ENCODE measurements at regions not wholly inside any gene's neighbourhood (a gene's known extent, or its start where the extent isn't known, plus 50 kb on each side); places are given as distances from the start of the nearest gene placed in this dataset.
"Not testable (repeated sequence)": the region's sequence is repeated elsewhere in the genome, so short reads cannot be mapped to it uniquely, and the experiment has no call there.

GRCh38 chr7:14092331-14092730 lies 102.9 kb upstream of the ETV1 start:
- no peak for TF ChIP-seq CTCF (IDR thresholded peaks at IDR 0.05; ENCODE audit: low read depth, low read length)
- no peak for DNase-seq (ENCODE audit: low read depth in 2 of 2)
- H3K4me3 ChIP-seq (replicated peaks in 1 of 2; ENCODE audit: low read depth in 2 of 2, low read length in 2 of 2), result no peak overlapping the region

- peak in 1 of 2 donors; percentile 7 for DNase-seq (ENCODE audit: low read depth in 2 of 2)
- no peak overlapping the region for H3K4me3 ChIP-seq (replicated peaks in 1 of 2; ENCODE audit: low read depth in 2 of 2, low read length in 2 of 2)
- no peak for TF ChIP-seq CTCF (IDR thresholded peaks at IDR 0.05; ENCODE audit: low read depth, low read length)
These were observed 96.4 kb upstream of the ETV1 start for GRCh38 chr7:14085901-14086300.

GRCh38 chr7:14083761-14084160 lies 94.3 kb upstream of the ETV1 start:
- DNase-seq (ENCODE audit: low read depth in 2 of 2), result no peak
- no peak for TF ChIP-seq CTCF (IDR thresholded peaks at IDR 0.05; ENCODE audit: low read depth, low read length)

GRCh38 chr7:14073988-14074387 lies 84.5 kb upstream of the ETV1 start:
- no peak for TF ChIP-seq CTCF (IDR thresholded peaks at IDR 0.05; ENCODE audit: low read depth, low read length)
- peak in 1 of 2 donors; percentile 12 for DNase-seq (ENCODE audit: low read depth in 2 of 2)
- no peak overlapping the region for H3K4me3 ChIP-seq (replicated peaks in 1 of 2; ENCODE audit: low read depth in 2 of 2, low read length in 2 of 2)

More at GRCh38 chr7:14083761-14084160, 94.3 kb upstream of the ETV1 start:
- H3K4me3 ChIP-seq (replicated peaks in 1 of 2; ENCODE audit: low read depth in 2 of 2, low read length in 2 of 2), result no peak overlapping the region

GRCh38 chr7:14073543-14073942 lies 84.1 kb upstream of the ETV1 start:
- TF ChIP-seq CTCF (IDR thresholded peaks at IDR 0.05; ENCODE audit: low read depth, low read length), result no peak
- peak in 1 of 2 donors; percentile 26 for DNase-seq (ENCODE audit: low read depth in 2 of 2)
- H3K4me3 ChIP-seq (replicated peaks in 1 of 2; ENCODE audit: low read depth in 2 of 2, low read length in 2 of 2), result no peak overlapping the region

GRCh38 chr7:14071045-14071444 lies 81.6 kb upstream of the ETV1 start:
- no peak for TF ChIP-seq CTCF (IDR thresholded peaks at IDR 0.05; ENCODE audit: low read depth, low read length)
- no peak for DNase-seq (ENCODE audit: low read depth in 2 of 2)
- no peak overlapping the region for H3K4me3 ChIP-seq (replicated peaks in 1 of 2; ENCODE audit: low read depth in 2 of 2, low read length in 2 of 2)

- TF ChIP-seq CTCF (IDR thresholded peaks at IDR 0.05; ENCODE audit: low read depth, low read length), result no peak
- H3K4me3 ChIP-seq (replicated peaks in 1 of 2; ENCODE audit: low read depth in 2 of 2, low read length in 2 of 2), result no peak overlapping the region
- no peak for DNase-seq (ENCODE audit: low read depth in 2 of 2)
These were observed 80.5 kb upstream of the ETV1 start for GRCh38 chr7:14069961-14070360.

- not testable (repeated sequence) for H3K4me3 ChIP-seq (replicated peaks in 1 of 2; ENCODE audit: low read depth in 2 of 2, low read length in 2 of 2); DNase-seq (ENCODE audit: low read depth in 2 of 2)
These were observed 77.3 kb upstream of the ETV1 start for GRCh38 chr7:14066783-14067182.

Data from cardiac fibroblast (primary cell).